LHCN-M2 (cell line): ENCODE measurements at regions not wholly inside any gene's neighbourhood (a gene's known extent, or its start where the extent isn't known, plus 50 kb on each side); places are given as distances from the start of the nearest gene placed in this dataset.
"Not testable (repeated sequence)": the region's sequence is repeated elsewhere in the genome, so short reads cannot be mapped to it uniquely, and the experiment has no call there.

Experiments
- DNase-seq: peaks from one replicate; pipeline ENCODE4 v3.0.0-alpha.2; 2012; ENCODE audit warnings: low read depth

DNA sequence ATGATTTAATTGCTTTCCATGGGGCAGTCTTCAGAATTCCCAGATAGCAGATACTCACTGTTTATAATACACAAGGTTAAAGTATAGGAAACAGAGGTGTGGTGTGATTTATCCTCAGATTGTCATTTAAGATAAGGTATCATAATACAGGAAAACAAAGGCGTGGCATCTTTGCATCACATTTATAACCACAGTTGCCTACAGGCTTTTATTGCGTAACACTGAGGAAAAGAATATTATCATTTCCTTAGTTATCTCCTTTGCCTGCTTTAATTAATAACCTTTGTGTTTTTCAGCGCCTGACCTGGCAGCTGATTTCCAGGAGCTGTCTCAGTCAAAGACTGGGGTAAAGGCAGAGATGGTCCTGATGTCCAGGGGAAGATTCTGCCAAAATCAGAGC is 68.8 kb downstream of the SSX7 start:
- no peak for DNase-seq

DNA sequence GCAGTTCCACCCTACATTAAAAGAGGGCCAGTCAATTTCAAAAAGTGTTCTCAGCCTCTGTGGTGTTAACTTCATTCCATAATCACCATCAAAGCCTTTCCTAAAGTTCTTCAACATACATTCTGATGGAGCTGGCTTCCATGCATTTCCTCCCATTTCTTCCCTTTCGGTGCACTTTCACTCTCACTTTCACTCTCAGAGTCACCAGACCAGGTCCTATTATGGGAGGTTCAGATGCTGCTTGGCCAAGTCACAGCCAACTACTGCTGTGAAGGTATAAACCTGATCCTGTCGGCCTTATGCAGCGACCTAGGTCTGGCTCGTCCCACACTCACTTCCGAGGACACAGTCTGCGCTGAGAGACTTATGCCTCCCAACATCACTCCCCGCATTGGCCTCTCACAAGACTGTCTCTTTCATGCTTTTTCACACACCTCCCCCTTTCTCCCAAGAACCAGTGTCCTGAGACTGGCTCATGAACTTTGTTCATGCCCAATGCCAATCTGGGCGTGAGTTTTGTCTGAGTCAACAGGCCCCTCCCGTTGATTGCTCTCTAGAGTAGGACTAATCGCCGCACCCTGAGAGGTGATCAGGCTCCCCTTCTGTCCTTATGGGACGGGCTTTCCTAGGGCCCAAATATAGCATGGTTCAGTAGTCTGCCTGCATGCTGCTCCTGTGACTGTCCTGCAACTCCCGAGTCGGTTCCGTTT is 60.8 kb upstream of the XAGE1B start:
- DNase-seq = no peak

DNA sequence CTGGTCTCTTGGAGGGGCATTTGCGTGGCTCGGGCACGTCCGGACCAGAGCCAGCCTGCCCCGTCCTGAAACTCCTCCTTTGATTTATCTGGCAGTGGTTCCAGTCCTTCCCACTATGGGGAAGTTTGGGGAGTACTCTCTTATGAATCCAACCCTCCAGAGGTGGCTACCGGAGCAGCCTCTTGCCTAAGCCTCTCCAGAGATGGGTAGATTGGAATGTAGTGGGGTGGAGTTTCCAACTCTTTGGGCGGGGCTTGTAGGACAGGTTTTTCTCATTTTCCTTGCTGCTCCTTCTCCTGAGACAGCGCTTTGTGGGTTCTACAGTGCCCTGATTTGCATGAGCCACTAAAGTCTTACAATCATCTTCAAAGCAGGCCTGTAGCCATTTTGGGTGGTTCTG is 60.1 kb upstream of the XAGE1B start:
- no peak for DNase-seq

DNA sequence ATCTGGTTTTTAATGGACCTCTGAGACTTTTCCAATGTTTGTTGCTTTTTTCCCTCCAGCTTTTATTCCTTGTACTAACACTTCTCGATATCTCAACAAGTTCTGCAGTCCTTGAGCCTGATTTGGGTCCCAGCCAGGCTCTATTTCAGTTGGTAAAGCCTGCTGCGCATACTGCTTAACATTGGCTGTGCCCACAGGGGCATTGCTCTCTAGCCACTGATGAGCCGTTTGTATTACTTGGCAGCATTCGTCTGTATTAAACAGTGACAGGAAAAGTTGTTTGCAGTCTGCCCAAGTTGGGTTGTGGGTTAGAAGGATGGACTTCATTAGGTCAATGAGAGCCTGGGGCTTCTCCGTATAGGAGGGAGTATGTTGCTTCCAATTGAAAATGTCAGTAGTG is 59.6 kb upstream of the XAGE1B start:
- no peak for DNase-seq

DNA sequence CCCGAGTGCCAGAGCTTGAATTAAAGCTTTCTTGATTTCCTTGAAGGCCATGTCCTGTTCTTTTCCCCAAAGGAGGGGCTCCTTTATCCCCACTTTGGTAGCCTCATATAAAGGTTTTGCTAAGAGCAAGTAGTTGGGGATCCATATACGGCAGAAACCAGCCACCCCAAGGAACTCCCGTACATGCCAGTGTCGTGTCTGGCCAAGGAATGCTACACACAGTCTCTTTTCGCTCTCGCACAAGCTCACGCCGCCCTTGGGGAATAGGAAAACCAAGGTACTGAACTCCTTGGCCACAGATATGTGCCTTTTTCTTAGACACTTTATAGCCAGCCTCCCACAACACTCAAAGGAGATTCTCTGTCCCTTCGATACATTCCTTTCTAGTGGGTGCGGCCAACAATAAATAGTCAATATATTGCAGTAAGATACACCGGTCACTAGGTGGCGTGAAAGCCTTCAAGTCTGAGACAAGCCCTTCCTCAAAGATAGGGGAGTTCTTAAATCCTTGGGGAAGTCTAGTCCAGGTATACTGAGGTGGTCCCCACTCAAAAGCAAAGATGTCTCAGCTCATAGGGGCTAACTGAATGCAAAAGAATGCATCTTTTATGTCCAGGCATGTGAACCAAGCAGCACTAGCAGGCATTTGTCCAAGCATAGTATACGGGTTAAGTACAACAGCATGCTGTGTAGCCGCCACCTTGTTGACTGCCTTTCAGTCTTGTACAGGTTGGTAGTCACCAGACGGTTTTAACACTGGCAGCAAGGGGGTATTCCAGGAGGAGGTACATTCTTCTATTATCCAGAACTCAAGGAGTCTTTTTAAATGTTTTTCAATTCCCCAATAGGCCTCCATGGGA is 57.8 kb upstream of the XAGE1B start:
- DNase-seq = peak; percentile 54

DNA sequence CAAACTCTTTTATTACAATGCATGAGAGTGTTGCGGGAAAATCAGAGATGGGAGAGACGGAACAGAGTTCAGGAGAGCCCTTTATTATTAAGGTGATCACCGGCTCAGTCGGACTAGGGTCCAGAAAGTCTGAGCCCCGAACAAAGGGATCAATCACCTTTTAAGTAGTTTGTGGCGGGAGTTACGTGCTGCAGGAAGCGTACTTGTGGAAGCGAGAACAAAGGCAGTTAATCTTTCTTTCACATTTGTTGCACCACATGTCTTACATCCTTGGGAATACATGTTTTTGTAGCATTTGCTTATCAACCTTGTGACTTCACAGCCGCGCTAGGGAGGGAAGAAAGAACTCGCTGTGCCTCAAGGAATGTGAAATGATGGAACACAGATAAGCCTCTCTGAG is 51.3 kb upstream of the XAGE1B start:
- not testable (repeated sequence) for DNase-seq
